NCI-H526 (cell line): ENCODE measurements at regions not wholly inside any gene's neighbourhood (a gene's known extent, or its start where the extent isn't known, plus 50 kb on each side); places are given as distances from the start of the nearest gene placed in this dataset.

ENCODE experiments used
- DNase-seq, 2 experiments: peaks; one replicate each; lab custom pipeline; 2025; lab: John Stamatoyannopoulos, UW

DNA sequence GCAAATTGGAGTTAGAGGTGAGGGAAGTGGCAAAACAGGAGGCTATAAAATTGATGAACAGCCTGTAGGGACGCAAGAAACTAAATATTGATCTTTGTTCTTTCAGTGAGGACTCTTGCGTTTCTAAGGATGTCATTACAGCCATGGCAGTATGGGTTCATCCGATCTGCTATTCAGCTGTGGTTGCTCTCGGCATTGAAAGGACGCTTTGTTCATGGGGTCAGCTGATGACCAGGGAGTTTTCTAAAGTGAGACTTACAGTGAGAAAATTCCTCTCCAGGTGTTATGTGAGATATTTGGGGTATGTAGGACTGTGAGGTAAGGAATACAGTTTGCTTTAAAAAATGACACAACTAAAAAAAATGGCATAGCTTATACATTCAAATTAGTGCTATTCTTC lies 52.7 kb upstream of the PELI1 start:
- DNase-seq = no peak

DNA sequence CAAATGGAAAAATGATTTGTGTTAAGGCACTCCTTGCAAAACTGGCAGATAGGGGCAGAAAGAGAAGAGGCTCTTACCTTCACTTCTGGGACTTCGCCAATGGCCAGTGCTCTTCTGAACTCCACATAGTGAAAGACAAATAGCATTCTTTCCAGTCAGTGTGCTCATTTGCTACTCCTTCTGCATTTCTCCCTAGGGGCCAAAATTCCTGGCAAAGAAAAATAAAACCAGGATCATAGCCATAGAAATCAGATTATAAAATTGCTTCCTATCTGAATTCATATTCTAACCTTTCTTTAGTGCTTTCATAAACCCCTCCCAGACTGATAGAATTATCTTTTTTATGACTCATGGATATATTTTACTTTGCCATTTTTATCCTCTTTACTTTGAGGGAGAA lies 56.9 kb upstream of the PELI1 start:
- no peak for DNase-seq

DNA sequence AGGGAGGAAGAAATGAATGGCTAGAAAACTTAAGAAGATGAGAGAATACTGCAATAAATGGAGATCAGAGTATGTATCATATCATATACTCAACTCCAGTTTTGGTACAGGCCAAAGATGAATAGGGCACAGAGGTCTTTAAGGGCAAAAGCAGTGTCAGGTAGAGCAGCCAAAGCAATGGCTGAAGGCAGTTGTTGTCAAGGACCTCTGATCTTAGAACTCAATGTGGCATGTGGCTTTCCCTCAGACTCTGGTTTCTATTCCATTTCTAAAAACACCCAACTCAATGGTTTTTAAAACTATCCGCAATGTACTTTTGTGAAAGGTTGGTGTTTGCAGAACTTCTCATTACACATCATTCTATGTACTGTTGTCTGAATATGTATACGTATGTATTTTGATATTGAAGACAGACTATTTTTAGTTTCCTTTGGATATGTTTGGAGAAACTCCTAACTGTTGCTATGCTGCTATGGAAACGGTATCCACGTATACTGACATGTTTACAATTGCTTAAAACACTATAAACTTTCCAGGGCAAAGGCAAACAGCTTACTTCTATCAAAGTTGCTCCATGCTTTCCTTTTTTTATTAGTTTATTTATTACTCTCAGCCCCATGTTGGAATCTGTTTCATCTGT lies 58.1 kb upstream of the PELI1 start:
- no peak for DNase-seq

DNA sequence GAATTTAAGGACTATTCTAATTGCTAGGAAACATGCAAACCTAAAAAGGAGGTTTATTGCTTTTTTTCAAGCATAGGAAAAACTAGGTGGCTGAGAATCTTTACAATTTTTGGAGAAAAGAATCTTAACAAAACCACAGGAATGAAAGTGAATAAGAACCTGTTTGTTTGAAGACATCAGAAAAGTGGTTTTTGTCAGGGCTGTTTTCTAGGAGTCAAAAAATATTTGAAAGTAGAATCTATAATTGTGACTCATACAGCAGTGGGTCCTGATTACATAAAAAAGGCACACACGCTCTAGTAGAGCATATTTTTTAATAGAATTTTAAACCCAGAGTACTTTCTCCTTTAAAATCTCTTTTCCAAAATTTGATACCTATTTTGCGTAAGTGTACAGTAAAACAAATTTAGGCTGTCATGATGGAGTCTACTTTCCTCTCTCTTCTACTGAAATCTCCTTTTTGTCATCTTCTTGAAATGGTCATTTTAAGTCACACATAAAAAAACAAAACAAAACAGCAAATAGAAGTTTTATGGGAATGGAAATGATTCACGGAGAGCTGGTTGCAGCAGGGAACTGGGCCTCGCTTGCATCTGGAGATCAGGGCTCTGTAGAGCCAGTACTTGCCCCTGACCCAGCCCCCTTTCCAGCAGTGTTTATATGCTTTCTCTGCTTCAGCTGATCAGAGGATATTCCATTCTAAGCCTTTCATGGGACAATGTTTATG lies 59.1 kb upstream of the PELI1 start:
- DNase-seq = no peak

DNA sequence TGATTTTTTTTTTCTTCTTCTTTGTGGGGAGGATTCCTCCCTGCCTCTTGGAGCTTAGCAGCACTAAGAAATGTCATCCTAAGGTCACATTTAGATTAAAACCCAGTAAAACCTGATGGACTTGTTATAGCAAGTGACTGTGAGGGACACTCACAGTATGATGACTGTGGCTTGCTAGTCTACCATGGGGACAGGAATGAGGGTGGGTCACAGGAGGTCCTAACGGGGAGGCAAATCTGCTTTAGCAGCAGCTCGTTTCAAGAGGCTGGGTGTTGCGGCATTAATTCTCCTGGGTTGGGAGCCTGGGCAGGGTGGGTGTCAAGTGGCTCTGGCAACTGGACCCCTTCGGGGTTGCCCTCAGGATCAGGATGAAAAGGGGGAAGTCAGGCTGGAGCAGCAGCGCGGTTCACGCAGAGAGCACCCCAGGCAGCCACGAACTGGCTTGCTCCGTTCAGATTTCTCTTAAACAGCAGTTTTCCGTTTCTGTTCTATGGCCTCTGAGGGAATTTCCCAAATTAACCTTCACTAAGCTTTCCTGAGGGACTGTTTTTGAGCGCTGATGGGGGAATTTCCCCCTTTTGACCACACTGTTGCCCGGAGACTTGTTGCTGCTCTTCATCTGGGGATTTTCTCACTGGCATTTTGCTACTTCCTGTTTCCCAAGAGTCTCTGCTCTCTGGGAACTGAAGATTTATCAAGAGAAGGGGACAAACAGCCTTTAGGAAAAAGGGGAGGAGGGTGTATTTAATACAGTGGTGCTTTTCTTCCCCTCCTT lies 59.8 kb upstream of the PELI1 start:
- DNase-seq = no peak

DNA sequence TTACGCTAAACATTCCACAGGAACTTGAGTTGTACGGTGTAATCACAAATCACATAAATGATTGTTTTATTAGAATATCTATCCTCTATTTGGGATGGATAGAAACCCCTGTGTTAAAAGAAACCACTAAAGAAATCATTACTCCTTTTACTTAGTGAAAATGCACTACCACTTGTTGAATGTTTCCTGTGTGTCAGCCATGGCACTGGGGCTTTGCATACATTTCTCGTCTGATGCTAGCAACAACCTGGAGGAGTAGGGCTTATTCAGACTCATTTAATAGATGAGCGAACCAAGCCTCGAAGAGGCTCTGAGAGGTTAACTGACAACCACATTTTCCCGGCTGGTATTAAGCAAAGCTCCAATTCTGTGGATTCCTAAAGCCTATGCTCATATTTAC lies 60.5 kb upstream of the PELI1 start:
- DNase-seq = no peak

DNA sequence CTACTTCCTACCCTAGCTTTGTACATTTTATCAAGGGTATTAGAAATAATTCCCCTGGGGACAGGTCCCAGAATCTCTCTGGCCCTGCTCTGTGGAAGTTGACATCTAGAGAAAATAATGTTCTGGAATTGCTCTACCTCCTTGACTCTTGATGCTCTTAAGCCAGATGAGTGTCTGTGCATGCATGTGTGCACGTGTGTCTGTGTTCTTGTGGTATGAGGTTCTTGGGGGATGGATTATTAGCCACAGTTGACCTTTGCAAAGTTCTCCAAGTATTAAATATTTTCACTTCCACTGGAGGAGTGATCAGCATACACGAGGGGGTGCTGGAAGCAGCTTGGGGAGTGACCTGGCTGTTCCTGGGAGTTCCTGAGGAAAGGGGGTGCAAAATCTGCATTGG lies 61.2 kb upstream of the PELI1 start:
- DNase-seq = no peak

DNA sequence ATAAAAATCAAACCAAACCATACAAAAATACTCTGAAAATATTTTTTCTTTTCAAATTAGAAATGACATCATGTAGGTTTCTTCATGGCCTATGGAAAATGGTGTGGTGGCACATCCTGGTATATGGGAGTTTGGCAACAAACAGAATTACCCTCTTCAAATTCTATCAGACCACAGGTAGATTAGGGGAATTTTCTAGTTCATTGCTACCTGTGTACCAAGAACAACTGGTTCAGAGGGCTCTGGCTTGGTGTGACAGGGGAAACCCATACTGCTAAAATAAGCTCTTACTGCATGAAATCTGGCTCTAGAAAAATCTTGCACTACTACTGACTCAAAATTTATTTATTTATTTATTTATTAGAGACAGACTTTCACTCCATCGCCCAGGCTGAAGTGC lies 63.4 kb upstream of the PELI1 start:
- DNase-seq = no peak

DNA sequence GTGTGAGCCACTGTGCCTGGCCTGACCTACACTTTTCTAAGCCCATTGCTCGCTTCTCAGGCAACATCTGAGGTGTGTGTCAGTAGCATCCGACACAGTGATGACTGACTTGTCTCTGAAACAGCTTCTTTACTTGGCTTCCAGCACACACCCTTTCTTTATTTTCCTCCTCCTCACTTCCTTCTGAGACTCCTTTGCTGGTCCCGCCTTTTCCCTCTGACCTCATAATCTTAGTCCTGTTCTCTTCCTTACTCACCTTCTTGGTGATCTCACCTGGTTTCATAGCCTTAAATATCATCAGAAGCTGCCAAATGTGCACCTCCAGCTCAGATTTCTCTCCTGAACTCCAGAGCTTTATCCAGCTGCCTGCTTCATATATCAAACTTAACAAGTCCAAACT lies 66.6 kb upstream of the PELI1 start:
- no peak for DNase-seq

DNA sequence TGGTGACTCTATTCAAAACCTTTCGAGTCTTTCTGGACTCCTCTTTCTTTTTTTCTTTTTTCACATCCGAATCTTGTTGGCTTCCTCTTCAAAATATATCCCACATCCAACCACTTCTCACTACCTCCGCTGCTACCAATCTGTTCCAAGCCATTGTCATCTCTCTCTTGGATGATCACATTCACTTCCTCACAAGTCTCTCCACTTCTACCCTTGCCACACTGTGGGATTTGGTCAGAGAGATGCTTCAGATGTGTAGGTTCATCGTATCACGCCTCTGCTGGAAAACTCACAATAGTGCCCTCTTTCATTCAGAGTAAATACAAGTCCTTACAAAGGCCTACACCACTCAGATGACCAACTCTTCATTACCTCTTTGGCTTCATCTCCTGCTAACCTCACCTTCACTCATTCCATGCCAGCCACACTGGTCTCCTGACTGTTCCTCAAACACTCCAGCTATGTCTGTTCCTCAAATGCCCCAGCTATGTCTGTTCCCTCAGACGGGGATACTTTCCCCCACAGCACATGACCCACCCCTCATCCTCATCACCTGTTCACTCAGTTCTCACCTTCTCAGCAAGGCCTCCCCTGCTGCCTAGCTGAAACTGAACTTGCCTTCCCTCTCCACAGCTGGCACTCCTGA lies 67.2 kb upstream of the PELI1 start:
- DNase-seq = no peak

DNA sequence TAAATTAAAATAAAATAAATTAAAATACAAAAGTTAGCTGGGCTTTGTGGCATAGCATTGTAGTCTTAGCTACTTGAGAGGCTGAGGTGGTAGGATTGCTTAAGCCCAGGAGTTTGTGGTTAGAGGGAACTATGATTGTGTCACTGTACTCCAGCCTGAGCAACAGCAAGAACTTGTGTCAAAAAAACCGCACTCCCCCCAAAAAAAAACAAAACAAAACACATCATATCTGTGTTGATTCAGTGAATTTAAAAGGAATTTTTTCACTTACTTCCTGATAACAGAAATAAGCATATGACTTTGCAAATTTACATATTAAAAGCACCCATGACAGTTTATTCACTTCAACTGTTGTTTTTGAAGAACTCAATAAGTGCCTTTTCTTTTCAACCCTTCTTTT lies 68.1 kb upstream of the PELI1 start:
- no peak for DNase-seq

DNA sequence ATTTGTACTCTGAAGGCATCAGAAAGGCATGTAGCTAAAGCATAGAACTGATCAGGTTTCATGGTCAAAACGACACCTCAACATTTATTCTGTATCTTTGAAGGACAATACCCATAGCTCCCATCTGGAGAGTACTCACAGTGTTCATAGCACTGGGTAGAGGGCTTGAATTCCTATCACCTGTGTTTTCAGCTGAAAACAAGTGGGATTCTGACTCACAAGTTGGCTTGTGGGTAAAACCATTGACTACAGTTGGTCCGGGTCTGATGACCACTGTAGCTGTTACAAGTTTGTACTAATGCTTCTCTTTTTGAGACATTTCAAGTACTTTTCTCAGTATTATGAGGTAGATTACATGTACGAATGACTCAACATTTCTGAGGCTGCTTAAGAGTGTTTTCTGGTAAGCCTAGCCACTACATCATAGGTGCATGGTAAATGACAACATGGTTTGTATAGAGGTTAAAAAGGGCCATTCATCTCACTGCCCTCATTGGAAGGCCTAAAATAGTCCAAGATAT lies 68.6 kb upstream of the PELI1 start:
- no peak for DNase-seq

DNA sequence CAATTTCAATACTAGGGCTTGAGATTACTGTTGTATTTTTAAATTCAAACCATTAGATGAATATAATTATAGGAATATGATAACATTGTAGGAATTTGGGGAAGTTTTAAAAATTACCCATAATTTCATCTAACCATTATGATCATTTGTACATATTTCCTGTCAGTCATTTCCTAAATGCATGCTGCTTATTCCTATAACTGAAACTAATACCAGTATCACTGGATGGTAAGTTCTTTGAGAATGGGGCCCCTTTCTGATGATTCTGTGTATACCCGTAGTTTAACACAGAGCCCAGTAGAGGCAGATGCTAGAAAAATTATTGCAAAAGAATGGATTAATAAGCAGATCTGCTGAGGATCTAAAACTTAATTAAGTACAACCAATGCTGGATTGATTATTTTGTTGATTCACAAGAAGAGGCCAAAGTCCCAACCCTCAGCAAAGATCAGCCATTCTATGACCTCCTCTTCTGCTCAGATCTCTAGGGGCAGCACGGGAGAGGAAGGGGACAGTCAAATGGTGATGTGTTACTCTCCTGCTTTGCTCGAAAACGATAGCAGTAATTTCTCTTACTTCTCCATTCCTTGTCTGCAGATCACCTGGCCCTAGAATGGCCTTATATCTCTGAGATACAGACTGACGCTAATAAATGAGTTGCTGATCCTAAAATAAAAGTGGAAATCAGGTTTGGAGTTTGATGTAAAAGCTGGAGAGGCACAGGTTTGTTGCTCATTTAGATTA lies 69.5 kb upstream of the PELI1 start:
- peak in 1 of 2 experiments; percentile 25 for DNase-seq

DNA sequence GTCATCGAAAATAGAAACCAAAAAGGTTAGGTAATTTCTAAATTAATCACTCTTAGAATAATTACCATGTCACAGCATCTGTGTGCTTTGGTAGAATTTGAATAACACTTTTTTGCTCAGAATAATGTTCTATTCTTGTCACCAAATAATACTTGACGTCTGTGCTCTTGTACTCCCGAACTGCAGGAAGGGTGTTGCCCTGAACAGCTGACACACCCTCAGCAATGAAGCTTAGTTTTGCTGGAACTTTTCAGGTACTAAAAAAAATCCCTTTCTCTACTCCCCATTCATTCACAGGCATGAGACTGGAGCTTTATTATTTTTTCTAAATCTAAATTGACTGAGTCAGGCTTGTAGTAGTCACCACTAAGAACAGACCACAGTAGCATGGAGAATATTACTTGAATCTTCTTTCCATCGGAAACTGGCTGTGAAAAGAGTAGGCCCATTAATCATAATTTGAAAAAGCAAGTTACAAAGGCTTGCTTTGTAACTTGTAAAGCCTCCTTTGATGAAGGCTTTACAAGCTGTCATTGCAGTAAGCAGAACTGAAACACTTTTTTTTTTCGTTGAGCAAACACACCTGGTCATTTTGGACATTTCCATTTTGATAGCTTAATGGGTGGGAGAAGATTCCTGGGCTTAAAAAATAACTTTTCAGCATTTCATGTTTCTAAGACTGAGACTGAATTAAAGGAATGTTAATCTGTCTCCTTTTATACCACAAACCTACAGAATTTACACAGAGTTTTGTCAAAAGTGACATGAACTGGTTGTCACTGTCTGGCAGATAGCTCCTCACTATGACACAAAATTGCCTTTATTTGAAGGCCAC lies 70.3 kb upstream of the PELI1 start:
- peak; percentile 67 to 79 for DNase-seq

DNA sequence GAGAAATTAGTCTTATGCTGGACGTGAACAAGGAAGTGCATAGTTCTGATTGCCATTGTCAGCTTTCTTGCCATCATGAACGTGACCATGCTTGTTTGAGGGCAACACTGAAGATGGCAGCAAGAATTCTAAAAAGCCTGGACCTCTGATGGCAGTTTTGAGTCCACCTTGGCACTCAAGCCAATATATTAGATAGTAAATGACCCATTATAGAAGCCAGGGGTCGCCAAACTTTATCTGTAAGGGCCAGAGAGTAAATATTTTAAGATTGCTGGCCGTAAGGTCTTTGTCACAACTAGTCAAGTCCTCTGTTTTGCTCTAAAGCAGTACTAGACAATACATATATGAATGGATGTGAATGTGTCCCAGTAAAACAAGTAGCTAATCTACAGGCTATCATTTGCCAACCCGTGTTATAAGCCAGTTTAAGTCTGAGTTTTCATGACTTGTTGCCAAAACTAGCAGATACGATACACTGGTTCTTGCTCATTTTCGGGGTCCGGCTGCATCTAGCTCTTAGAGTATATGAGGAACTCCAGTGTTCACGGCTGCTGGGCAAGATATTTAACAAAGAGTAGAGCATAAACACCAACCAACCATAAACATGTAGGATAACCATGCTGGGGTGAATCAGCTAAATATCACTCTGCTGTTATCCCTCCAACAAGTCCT lies 73.1 kb upstream of the PELI1 start:
- DNase-seq = no peak

DNA sequence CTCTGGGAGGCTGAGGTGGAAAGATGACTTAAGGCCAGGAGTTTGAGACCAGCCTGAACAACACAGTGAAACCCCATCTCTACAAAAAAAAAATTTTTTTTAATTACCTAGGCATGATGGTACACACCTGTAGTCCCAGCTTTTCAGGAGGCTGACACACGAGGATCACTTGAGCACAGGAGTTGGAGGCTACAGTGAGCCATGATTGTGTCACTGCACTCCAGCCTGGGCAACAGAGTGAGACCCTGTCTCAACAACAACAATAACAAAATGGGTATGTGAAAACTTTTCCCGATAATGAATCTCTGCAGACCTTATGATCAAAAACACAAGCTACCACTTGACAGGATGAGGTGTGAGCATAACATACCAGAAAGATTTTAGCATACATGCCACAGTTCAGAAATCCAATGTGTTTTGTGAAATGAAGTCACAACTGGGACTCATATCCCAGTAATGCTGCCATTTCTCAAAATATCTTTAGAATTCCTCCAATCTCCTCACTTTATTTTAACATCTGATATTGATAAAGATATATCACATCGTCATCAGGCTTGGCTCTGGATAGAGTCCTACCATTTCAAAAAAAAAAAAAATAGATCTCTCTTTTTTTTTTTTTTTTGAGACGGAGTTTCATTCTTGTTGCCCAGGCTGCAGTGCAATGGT lies 74.0 kb upstream of the PELI1 start:
- no peak for DNase-seq

DNA sequence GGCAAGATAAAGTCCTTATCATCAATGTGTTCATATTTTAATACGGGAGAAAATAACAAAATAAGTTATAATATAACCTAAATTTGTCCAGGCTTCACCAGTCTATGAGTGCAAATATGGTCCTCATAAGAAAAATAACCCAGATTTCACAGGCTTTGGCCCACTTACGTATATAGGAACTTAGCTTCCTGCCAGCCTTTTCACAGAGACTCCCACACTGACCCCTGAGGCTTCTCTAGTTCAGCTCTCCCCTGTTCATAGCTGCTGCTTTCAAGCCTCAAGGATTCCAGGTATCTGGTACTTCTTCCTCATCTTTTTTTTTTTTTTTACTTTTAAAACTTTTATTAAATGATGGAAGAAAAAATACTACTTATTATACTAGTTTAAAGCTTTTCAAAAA lies 74.9 kb upstream of the PELI1 start:
- DNase-seq = no peak

DNA sequence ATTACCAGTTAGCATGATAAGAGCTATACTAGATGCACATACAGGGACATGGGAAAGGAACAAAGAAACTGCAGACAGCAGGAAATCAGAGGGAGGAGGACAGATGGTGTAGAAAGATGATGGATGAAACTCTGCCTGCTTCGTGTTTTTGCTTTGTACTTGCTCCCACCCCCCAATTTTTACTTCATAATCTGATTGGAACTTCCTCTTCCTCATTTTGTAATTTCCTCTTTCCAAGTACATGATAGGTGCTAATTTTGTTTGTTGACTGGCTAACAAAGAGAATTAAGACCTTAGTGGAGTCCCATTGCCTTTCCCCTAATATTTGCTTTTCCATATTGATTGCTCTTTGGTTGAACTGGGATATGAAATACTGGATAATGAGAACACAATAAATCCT lies 76.0 kb upstream of the PELI1 start:
- DNase-seq = no peak

DNA sequence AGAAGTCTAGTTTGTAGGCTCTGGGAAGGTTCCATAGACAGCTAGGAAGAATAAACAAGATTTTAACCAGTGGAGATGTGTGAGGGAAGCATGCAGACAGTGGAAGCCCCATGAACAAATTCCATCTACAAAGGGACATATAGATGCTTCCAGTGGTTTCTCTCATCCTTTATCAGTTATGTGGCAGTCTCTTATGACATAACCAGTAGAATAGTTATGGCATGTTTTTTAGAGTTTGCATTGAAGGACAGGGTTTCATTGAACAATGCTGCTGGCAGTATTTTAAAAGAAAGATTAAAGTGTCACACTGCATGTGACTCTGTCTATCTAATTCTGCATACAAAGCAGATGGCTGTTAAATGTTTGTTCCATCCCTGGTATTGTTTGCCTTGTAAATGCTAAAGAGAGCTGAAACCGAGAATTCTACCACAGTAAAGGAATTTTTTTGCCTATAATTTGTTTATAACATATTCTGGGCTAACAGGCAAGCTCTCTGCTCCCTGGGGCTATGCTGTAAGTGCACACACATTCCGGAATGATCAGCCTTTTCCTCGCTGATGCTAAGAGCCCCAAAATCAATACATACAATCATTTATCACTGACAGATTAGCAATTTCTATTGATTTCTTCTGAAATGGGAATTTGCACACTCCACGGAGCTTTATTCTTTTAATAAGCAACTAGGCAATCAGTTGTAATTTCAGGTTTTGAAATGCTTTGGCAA lies 76.8 kb upstream of the PELI1 start:
- peak; percentile 47 to 69 for DNase-seq
